H1 (cell line): ENCODE measurements at regions not wholly inside any gene's neighbourhood (a gene's known extent, or its start where the extent isn't known, plus 50 kb on each side); places are given as distances from the start of the nearest gene placed in this dataset.

ENCODE experiments used
- CTCF ChIA-PET: fragments of 300-600 bp; sonication (Branson Sonifier 250); formaldehyde crosslinking; loops from one replicate; lab custom pipeline; 2021; ENCODE audit not compliant: partially characterized antibody; lab: Charles Lee
- POLR2A ChIA-PET: fragments of 300-600 bp; sonication (Branson Sonifier 250); formaldehyde crosslinking; loops from one replicate; lab custom pipeline; 2021; ENCODE audit warnings: inconsistent platforms; ENCODE audit not compliant: partially characterized antibody; lab: Charles Lee
- DNase-seq, 2 experiments: peaks; one replicate each; pipeline versions ENCODE4 v3.0.0 to v3.0.0-alpha.2; 2010 to 2022; ENCODE audit warnings: low spot score in 2 of 2, low read depth in 1 of 2, mixed read lengths in 1 of 2
- FAIRE-seq: peaks from 2 replicates; lab custom pipeline; 2011; peaks lifted over from hg19 to GRCh38; lab: Jason Lieb, UNC
- H2AFZ ChIP-seq: 2 replicates; pipeline ENCODE4 v1.8.1; 2012; ENCODE audit warnings: low read length, inconsistent platforms
- H2AK5ac ChIP-seq: 2 replicates; pipeline ENCODE4 v1.6.1; 2013; ENCODE audit warnings: low read depth, low read length
- H2BK120ac ChIP-seq: replicated peaks from 2 replicates; pipeline ENCODE3; 2013; ENCODE audit warnings: low read depth, low read length, inconsistent platforms
- H2BK12ac ChIP-seq: 2 replicates; pipeline ENCODE4 v1.6.1; 2013; ENCODE audit warnings: low read depth, low read length
- H2BK15ac ChIP-seq: 2 replicates; pipeline ENCODE4 v1.6.1; 2013; ENCODE audit warnings: low read length
- H2BK20ac ChIP-seq: 2 replicates; pipeline ENCODE4 v1.6.1; 2013; ENCODE audit warnings: low read length
- H2BK5ac ChIP-seq: 2 replicates; pipeline ENCODE4 v1.6.1; 2013; ENCODE audit warnings: low read depth, low read length
- H3K14ac ChIP-seq: 2 replicates; pipeline ENCODE4 v1.6.1; 2013; ENCODE audit warnings: inconsistent platforms; ENCODE audit not compliant: insufficient read length
- H3K18ac ChIP-seq: 2 replicates; pipeline ENCODE4 v1.6.1; 2013; ENCODE audit warnings: low read length; ENCODE audit errors: extremely low read depth
- H3K23ac ChIP-seq: 2 replicates; pipeline ENCODE4 v1.6.1; 2013; ENCODE audit warnings: inconsistent platforms; ENCODE audit not compliant: insufficient read length
- H3K23me2 ChIP-seq: 2 replicates; pipeline ENCODE4 v1.6.1; 2013; ENCODE audit warnings: low read depth, low read length
- H3K27ac ChIP-seq: 2 replicates; pipeline ENCODE4 v1.6.1; 2011; ENCODE audit warnings: low read depth, low read length, inconsistent platforms
- H3K27me3 ChIP-seq, 4 experiments: replicated peaks in 1 of 4; 1 replicate in 1 of 4; 2 replicates in 3 of 4; pipeline versions ENCODE4 v1.6.1 to v1.8.1; 2011 to 2013; ENCODE audit warnings: low read length in 3 of 4, mild to moderate bottlenecking in 3 of 4, inconsistent platforms in 2 of 4, mixed read lengths in 2 of 4, moderate library complexity in 1 of 4; ENCODE audit not compliant: control insufficient read depth in 3 of 4, insufficient read depth in 3 of 4; ENCODE audit errors: extremely low read depth in 1 of 4
- H3K36me3 ChIP-seq, 4 experiments: 2 replicates each; pipeline versions ENCODE4 v1.6.1 to v1.8.1; 2011 to 2013; ENCODE audit warnings: mild to moderate bottlenecking in 4 of 4, low read length in 3 of 4, moderate library complexity in 2 of 4, control low read depth in 1 of 4, inconsistent platforms in 1 of 4; ENCODE audit not compliant: insufficient read depth in 4 of 4, control insufficient read depth in 2 of 4
- H3K4ac ChIP-seq: replicated peaks from 2 replicates; pipeline ENCODE3; 2013; ENCODE audit warnings: low read length, low read depth, mixed read lengths, inconsistent platforms; ENCODE audit not compliant: insufficient read length
- H3K4me1 ChIP-seq, 4 experiments: replicated peaks in 1 of 4; 1 replicate in 1 of 4; 2 replicates in 3 of 4; pipeline versions ENCODE4 v1.6.1 to v1.8.1; 2011 to 2013; ENCODE audit warnings: low read length in 3 of 4, inconsistent platforms in 2 of 4, mixed read lengths in 1 of 4; ENCODE audit not compliant: insufficient read depth in 4 of 4, control insufficient read depth in 3 of 4
- H3K4me2 ChIP-seq, 2 experiments: 2 replicates each; pipeline versions ENCODE4 v1.6.1 to v1.8.1; 2011 to 2013; ENCODE audit warnings: low read depth in 2 of 2, low read length in 2 of 2, control low read depth in 1 of 2, inconsistent platforms in 1 of 2, mild to moderate bottlenecking in 1 of 2; ENCODE audit not compliant: insufficient read depth in 1 of 2
- H3K4me3 ChIP-seq, 4 experiments: fragments of 200-600, 300-600 bp in 1 of 4; sonication (generic), shearing (Covaris generic), sonication (Bioruptor Twin) in 1 of 4; 2 replicates each; pipeline versions ENCODE4 v1.5.1 to v1.8.1; 2011 to 2016; ENCODE audit warnings: low read length in 4 of 4, low read depth in 3 of 4, control low read depth in 2 of 4, inconsistent platforms in 2 of 4, mild to moderate bottlenecking in 2 of 4, mixed read lengths in 1 of 4, moderate library complexity in 1 of 4; ENCODE audit not compliant: insufficient read depth in 2 of 4; ENCODE audit errors: extremely low read depth in 1 of 4
- H3K56ac ChIP-seq: replicated peaks from 2 replicates; pipeline ENCODE3; 2013; ENCODE audit warnings: low read depth, mild to moderate bottlenecking, mixed read lengths, low read length, inconsistent platforms; ENCODE audit not compliant: insufficient read length
- H3K79me1 ChIP-seq: 2 replicates; pipeline ENCODE4 v1.6.1; 2013; ENCODE audit warnings: low read depth, low read length, control low read depth
- H3K79me2 ChIP-seq, 2 experiments: 2 replicates each; pipeline versions ENCODE4 v1.6.1 to v1.8.1; 2012 to 2013; ENCODE audit warnings: low read length in 2 of 2, mild to moderate bottlenecking in 2 of 2, inconsistent platforms in 1 of 2; ENCODE audit not compliant: insufficient read depth in 2 of 2, control insufficient read depth in 1 of 2
- H3K9ac ChIP-seq, 4 experiments: replicated peaks in 1 of 4; 1 replicate in 1 of 4; 2 replicates in 3 of 4; pipeline versions ENCODE4 v1.6.1 to v1.8.1; 2011 to 2013; ENCODE audit warnings: low read depth in 3 of 4, low read length in 3 of 4, control low read depth in 2 of 4, mild to moderate bottlenecking in 2 of 4, moderate library complexity in 2 of 4, inconsistent platforms in 1 of 4; ENCODE audit errors: extremely low read depth in 1 of 4
- H3K9me3 ChIP-seq, 2 experiments: 2 replicates each; pipeline versions ENCODE4 v1.6.1 to v1.8.1; 2012 to 2013; ENCODE audit warnings: mild to moderate bottlenecking in 2 of 2, moderate library complexity in 2 of 2, control low read depth in 1 of 2, inconsistent platforms in 1 of 2, low read depth in 1 of 2, low read length in 1 of 2, mixed read lengths in 1 of 2; ENCODE audit not compliant: insufficient read depth in 2 of 2
- H4K20me1 ChIP-seq, 2 experiments: replicated peaks in 1 of 2; 2 replicates each; pipeline versions ENCODE3 to v1.8.1; 2011 to 2013; ENCODE audit warnings: inconsistent platforms in 2 of 2, low read length in 2 of 2, mild to moderate bottlenecking in 1 of 2; ENCODE audit not compliant: insufficient read depth in 2 of 2, control insufficient read depth in 1 of 2
- H4K5ac ChIP-seq: 2 replicates; pipeline ENCODE4 v1.6.1; 2013; ENCODE audit warnings: low read length, low read depth, mixed read lengths, inconsistent platforms; ENCODE audit not compliant: insufficient read length
- H4K8ac ChIP-seq: 2 replicates; pipeline ENCODE4 v1.8.0; 2013; ENCODE audit warnings: mild to moderate bottlenecking, moderate library complexity, low read length, inconsistent platforms; ENCODE audit not compliant: insufficient read depth; ENCODE audit errors: extremely low read depth
- H4K91ac ChIP-seq: replicated peaks from 2 replicates; pipeline ENCODE3; 2013; ENCODE audit warnings: low read length, mixed read lengths, inconsistent platforms; ENCODE audit not compliant: insufficient read length
- BCL11A ChIP-seq, 2 experiments: IDR thresholded peaks; one replicate each; pipeline ENCODE4 v1.6.1; 2011; ENCODE audit warnings: low read depth in 2 of 2, low read length in 2 of 2, mild to moderate bottlenecking in 2 of 2
- GABPA ChIP-seq: IDR thresholded peaks from 2 replicates; pipeline ENCODE4 v1.6.1; 2011; ENCODE audit warnings: mild to moderate bottlenecking, low read length, moderate library complexity, borderline replicate concordance; ENCODE audit not compliant: insufficient read depth
- GTF2F1 ChIP-seq: IDR thresholded peaks from 2 replicates; pipeline ENCODE4 v1.6.1; 2012; ENCODE audit warnings: low read depth, low read length, improper control_type of control experiment, borderline replicate concordance
- RAD21 ChIP-seq, 2 experiments: IDR thresholded peaks in 1 of 2; conservative IDR thresholded peaks in 1 of 2; 2 replicates each; pipeline ENCODE4 v1.6.1; 2011; ENCODE audit warnings: low read depth in 2 of 2, low read length in 2 of 2, improper control_type of control experiment in 1 of 2, inconsistent platforms in 1 of 2, mild to moderate bottlenecking in 1 of 2, moderate library complexity in 1 of 2
- SP2 ChIP-seq: IDR thresholded peaks from 2 replicates; pipeline ENCODE4 v1.6.1; 2012; ENCODE audit warnings: mild to moderate bottlenecking, low read length, inconsistent platforms
- SUZ12 ChIP-seq: fragments of 200-600 bp; sonication (generic); IDR thresholded peaks from 2 replicates; pipeline ENCODE4 v1.6.1; 2012; ENCODE audit warnings: mild to moderate bottlenecking, inconsistent platforms, low read length, moderate library complexity, mixed read lengths
- TAF1 ChIP-seq: IDR thresholded peaks from 2 replicates; pipeline ENCODE4 v1.6.1; 2011; ENCODE audit warnings: mild to moderate bottlenecking, low read depth, low read length
- TEAD4 ChIP-seq: IDR thresholded peaks from 2 replicates; pipeline ENCODE4 v1.6.1; 2012; ENCODE audit warnings: low read depth, low read length, inconsistent platforms, mixed read lengths
- WGBS, 2 experiments: shearing (Covaris generic) in 1 of 2; methylation state at CpG; one replicate each; pipeline versions ENCODE4 v1.1.6 to v1.1.7; 2013 to 2015; ENCODE audit warnings: low lambda C conversion rate in 2 of 2, mixed read lengths in 2 of 2, inconsistent platforms in 1 of 2, low coverage in 1 of 2, missing lambda C conversion rate in 1 of 2; ENCODE audit not compliant: insufficient replicate concordance in 2 of 2, insufficient coverage in 1 of 2, insufficient read length in 1 of 2; ENCODE audit errors: extremely low coverage in 1 of 2, missing lambda C conversion rate in 1 of 2; 5-methylcytosine and 5-hydroxymethylcytosine counted together
- TF ChIP-seq, protein P1 (sequence below): IDR thresholded peaks from 2 replicates; pipeline ENCODE4 v1.6.1; 2012; ENCODE audit warnings: inconsistent platforms
- TF ChIP-seq, protein P2 (sequence below), 3 experiments: IDR thresholded peaks; 1 replicate in 2 of 3; 2 replicates in 1 of 3; pipeline versions ENCODE4 v1.5.1 to v1.6.1; 2011; ENCODE audit warnings: low read length in 3 of 3, mild to moderate bottlenecking in 3 of 3, inconsistent platforms in 2 of 3, low read depth in 1 of 3, moderate library complexity in 1 of 3; ENCODE audit not compliant: insufficient read depth in 1 of 3; ENCODE audit errors: control extremely low read depth in 1 of 3

DNA sequence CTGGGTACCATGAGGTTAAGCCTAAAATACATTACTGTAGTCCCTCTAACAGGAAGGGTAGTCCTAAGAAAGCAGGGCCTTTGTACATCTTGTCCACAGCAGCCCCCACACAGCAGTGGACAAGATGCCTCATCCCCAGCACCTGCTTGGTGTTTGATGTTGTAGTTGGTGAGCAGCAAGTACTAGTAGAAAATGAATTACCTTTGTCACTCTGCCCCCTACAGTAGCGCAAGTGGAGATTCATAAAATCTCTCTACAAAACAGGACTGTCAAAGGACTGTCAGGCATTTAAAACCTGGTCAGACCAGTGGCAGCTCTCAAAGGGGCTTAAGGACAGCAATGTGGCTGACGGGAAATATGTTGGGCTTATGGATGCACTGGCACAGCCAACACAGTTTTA is 122.5 kb downstream of the TMEM174 start:
- peaks cover 7 to 14% (median 10%) of the 10 kb centered on the region in 4 experiments for H3K4me1 ChIP-seq
- no peak overlapping the region for H3K18ac ChIP-seq
- POLR2A ChIA-PET: interaction anchor here (0.6 kb wide), 1 partner anchor 400 kb away, joined by 4 read pairs; no protein-coding TSS in a partner anchor
- no peaks in the 10 kb centered on the region for H3K23me2 ChIP-seq
- H3K79me1 ChIP-seq: no peaks in the 10 kb centered on the region
- no peak overlapping the region for H3K27ac ChIP-seq
- H3K36me3 ChIP-seq: 0 out of 8 replicates have a peak, but pooled peaks cover 0 to 3% (median 0%) of the 10 kb centered on the region in 4 experiments
- H3K27me3 ChIP-seq: peaks cover 44 to 61% (median 60%) of the 10 kb centered on the region in 4 experiments
- no peak overlapping the region for H4K91ac ChIP-seq
- no peak overlapping the region for H2AK5ac ChIP-seq
- H4K20me1 ChIP-seq: peaks cover 4 to 5% of the 10 kb centered on the region in 2 experiments
- no peak overlapping the region for H4K8ac ChIP-seq
- no peak overlapping the region for H4K5ac ChIP-seq
- H2BK15ac ChIP-seq: no peak overlapping the region
- no peak overlapping the region for H3K56ac ChIP-seq
- no peak for FAIRE-seq
- H3K79me2 ChIP-seq: no peaks in the 10 kb centered on the region
- no peak overlapping the region for H2BK12ac ChIP-seq
- DNase-seq: no peak
- no peak overlapping the region for H3K9ac ChIP-seq
- no peak overlapping the region for H2BK5ac ChIP-seq
- H2BK120ac ChIP-seq: no peak overlapping the region
- CTCF ChIA-PET: interaction anchor here (0.6 to 2.9 kb wide), 22 partner anchors 8 to 227 kb away, joined by 3 to 12 read pairs (median 4); no protein-coding TSS in a partner anchor
- no peak overlapping the region for H3K4me2 ChIP-seq
- H3K4me3 ChIP-seq: no peak overlapping the region
- H3K4ac ChIP-seq: no peak overlapping the region
- no peak overlapping the region for H3K14ac ChIP-seq
- H3K23ac ChIP-seq: no peak overlapping the region
- WGBS, 2 experiments: 48% methylated on average over 2 of the region's 2 CpGs; no CpG with 5 or more reads in 1 of the 2 experiments
- no peaks in the 10 kb centered on the region for H3K9me3 ChIP-seq
- H2AFZ ChIP-seq: no peak overlapping the region
- H2BK20ac ChIP-seq: no peak overlapping the region
- TF ChIP-seq, protein P1, sequence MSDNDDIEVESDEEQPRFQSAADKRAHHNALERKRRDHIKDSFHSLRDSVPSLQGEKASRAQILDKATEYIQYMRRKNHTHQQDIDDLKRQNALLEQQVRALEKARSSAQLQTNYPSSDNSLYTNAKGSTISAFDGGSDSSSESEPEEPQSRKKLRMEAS: no peak
- TF ChIP-seq GABPA: no peak
- TF ChIP-seq, protein P2, sequence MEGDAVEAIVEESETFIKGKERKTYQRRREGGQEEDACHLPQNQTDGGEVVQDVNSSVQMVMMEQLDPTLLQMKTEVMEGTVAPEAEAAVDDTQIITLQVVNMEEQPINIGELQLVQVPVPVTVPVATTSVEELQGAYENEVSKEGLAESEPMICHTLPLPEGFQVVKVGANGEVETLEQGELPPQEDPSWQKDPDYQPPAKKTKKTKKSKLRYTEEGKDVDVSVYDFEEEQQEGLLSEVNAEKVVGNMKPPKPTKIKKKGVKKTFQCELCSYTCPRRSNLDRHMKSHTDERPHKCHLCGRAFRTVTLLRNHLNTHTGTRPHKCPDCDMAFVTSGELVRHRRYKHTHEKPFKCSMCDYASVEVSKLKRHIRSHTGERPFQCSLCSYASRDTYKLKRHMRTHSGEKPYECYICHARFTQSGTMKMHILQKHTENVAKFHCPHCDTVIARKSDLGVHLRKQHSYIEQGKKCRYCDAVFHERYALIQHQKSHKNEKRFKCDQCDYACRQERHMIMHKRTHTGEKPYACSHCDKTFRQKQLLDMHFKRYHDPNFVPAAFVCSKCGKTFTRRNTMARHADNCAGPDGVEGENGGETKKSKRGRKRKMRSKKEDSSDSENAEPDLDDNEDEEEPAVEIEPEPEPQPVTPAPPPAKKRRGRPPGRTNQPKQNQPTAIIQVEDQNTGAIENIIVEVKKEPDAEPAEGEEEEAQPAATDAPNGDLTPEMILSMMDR (IDR thresholded peaks at IDR 0.05; ENCODE audit: control extremely low read depth in 1 of 3, insufficient read depth in 1 of 3, low read depth in 1 of 3, low read length in 3 of 3): peak in 2 of 3 experiments; percentile 37 to 44; a peak in 3 of 4 replicates
- no peak for TF ChIP-seq SUZ12
- TF ChIP-seq TAF1: no peak
- no peak for TF ChIP-seq BCL11A (IDR thresholded peaks at IDR 0.05; ENCODE audit: low read depth in 2 of 2, low read length in 2 of 2)
- TF ChIP-seq TEAD4: no peak
- TF ChIP-seq SP2: no peak
- TF ChIP-seq RAD21 (IDR thresholded peaks at IDR 0.05 in 1 of 2, conservative IDR thresholded peaks at IDR 0.05 in 1 of 2; ENCODE audit: low read depth in 2 of 2, low read length in 2 of 2): peak; percentile 44 to 64; a peak in 3 of 4 replicates
- no peak for TF ChIP-seq GTF2F1
